Aorta (tissue), 5 donors: ENCODE measurements at regions not wholly inside any gene's neighbourhood (a gene's known extent, or its start where the extent isn't known, plus 50 kb on each side); places are given as distances from the start of the nearest gene placed in this dataset.

Source experiments
- ATAC-seq: fragments of 200-7000 bp; cut with Tn5 transposase; one replicate; pipeline ENCODE4 v1.9.1; 2022; ENCODE audit warnings: moderate library complexity; ENCODE audit not compliant: low FRiP score
- DNase-seq, 2 donors: peaks; one replicate each; pipeline ENCODE4 v3.0.0-alpha.2; 2020
- H3K27ac ChIP-seq, 2 donors: one replicate each; pipeline ENCODE4 v1.5.1; 2013; ENCODE audit warnings: low read length in 2 of 2, mild to moderate bottlenecking in 2 of 2, moderate library complexity in 2 of 2, control low read depth in 1 of 2, inconsistent platforms in 1 of 2, low read depth in 1 of 2
- H3K27me3 ChIP-seq, 2 donors: one replicate each; pipeline ENCODE4 v1.6.1; 2013; ENCODE audit warnings: control low read depth in 1 of 2, low read length in 1 of 2, mild to moderate bottlenecking in 1 of 2, moderate library complexity in 1 of 2; ENCODE audit not compliant: insufficient read depth in 2 of 2, control insufficient read depth in 1 of 2
- H3K36me3 ChIP-seq, 2 donors: one replicate each; pipeline ENCODE4 v1.6.1; 2013; ENCODE audit warnings: control low read depth in 1 of 2, low read length in 1 of 2, mild to moderate bottlenecking in 1 of 2; ENCODE audit not compliant: insufficient read depth in 2 of 2, control insufficient read depth in 1 of 2
- H3K4me1 ChIP-seq, 2 donors: one replicate each; pipeline ENCODE4 v1.6.1; 2013; ENCODE audit warnings: low read length in 2 of 2, control low read depth in 1 of 2, mild to moderate bottlenecking in 1 of 2, moderate library complexity in 1 of 2; ENCODE audit not compliant: insufficient read depth in 2 of 2, control insufficient read depth in 1 of 2
- H3K4me3 ChIP-seq, 2 donors: one replicate each; pipeline ENCODE4 v1.5.1; 2013; ENCODE audit warnings: low read length in 2 of 2, control low read depth in 1 of 2, mild to moderate bottlenecking in 1 of 2
- H3K9me3 ChIP-seq: one replicate; pipeline ENCODE4 v1.6.1; 2013; ENCODE audit warnings: mild to moderate bottlenecking, low read length; ENCODE audit not compliant: control insufficient read depth
- WGBS, 2 donors: extraction: QIAGEN DNeasy Blood & Tissue Kit; methylation state at CpG; one replicate each; pipeline ENCODE4 v1.1.7; 2013; 5-methylcytosine and 5-hydroxymethylcytosine counted together
- intact Hi-C, 2 donors: fragments of 100-400 bp; cut with DNase I; formaldehyde crosslinking; loops; one replicate each; pipeline versions ENCODE4 v1.14.2 to v1.15.0; 2022
- donor health status: healthy with polysubstance abuse.
- donor health status: Bipolar disorder and iron deficiency.
- donor health status: DM: no; HTN: no; CAD: no.
- donor health status: DM: no; HTN: no; CAD: no.
- donor health status: DM: yes; HTN: yes; CAD: no.

GRCh38 chr6:144588697-144589325 lies 303.7 kb downstream of the UTRN start:
- H3K36me3 ChIP-seq, result no peaks in the 10 kb centered on the region
- H3K9me3 ChIP-seq, result no peaks in the 10 kb centered on the region
- 61 to 65% methylated on average over 1 of the region's 1 CpG for WGBS, 2 donors

DNA sequence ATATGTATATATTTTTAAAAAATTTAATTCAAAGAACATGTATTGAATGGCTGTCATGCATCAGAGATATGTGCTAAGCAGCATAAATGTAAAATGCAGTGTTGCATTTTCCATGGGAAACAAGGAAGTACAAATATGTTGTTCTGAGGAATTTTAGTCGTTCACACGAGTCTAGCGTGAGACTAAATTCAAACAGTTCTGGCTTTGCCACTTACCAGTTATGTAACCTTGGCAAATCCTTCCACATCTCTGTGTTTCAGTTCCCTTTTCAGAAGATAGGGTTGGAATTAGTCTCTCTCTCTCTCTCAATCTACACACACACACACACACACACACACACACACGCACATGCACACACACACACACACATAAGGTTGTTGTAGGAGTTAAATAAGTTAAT lies 305.4 kb downstream of the UTRN start:
- Histone ChIP-seq H3K27ac (no peak overlapping the region), H3K4me3 (no peak overlapping the region), H3K9me3 (no peaks in the 10 kb centered on the region), H3K36me3 (no peaks in the 10 kb centered on the region), H3K4me1 (peaks cover 0 to 3% of the 10 kb centered on the region in 2 donors), H3K27me3 (no peaks in the 10 kb centered on the region)
- 15 to 26% methylated on average over 4 of the region's 4 CpGs for WGBS, 2 donors
- ATAC-seq, result peak; percentile 52
- DNase-seq, result no peak
- intact Hi-C loops, result no loop called here

More at GRCh38 chr6:144588697-144589325, 303.7 kb downstream of the UTRN start:
- Histone ChIP-seq H3K4me3 (no peak overlapping the region), H3K4me1 (peaks cover 0 to 3% of the 10 kb centered on the region in 2 donors), H3K27me3 (no peaks in the 10 kb centered on the region), H3K27ac (no peak overlapping the region)
- DNase-seq, result no peak
- no peak for ATAC-seq
- intact Hi-C loops, result loop anchor here in 1 of 2 donors (10.0 kb wide), 1 partner anchor 346 kb away; no protein-coding TSS in a partner anchor

- Histone ChIP-seq H3K27me3 (no peaks in the 10 kb centered on the region), H3K9me3 (no peaks in the 10 kb centered on the region), H3K36me3 (no peaks in the 10 kb centered on the region), H3K4me3 (no peak overlapping the region), H3K4me1 (no peaks in the 10 kb centered on the region), H3K27ac (no peak overlapping the region)
- ATAC-seq (no peak), DNase-seq (no peak)
- 91 to 98% methylated on average over 1 of the region's 1 CpG for WGBS, 2 donors
- intact Hi-C loops, result no loop called here
Observed at GRCh38 chr6:144593392-144593791, 308.3 kb downstream of the UTRN start.

DNA sequence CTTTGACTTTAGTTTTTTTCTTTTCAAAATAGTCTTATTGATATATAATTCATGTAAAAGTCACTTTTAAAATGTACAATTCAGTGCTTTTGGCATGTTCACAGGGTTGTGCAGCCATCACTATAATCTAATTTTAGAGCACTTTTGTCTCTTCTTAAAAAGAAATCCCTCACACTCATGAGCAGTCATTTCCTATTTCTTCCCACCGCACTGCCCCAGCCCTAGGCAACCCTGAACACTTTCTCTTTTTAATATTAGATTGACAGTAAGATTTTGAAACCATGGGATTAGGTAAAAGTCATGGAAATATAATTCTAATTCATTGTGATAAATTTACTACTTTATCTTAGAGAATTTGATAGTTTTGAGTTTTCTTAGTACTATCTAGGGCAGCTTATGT lies 309.4 kb downstream of the UTRN start:
- Histone ChIP-seq H3K4me1 (no peaks in the 10 kb centered on the region), H3K27me3 (no peaks in the 10 kb centered on the region), H3K9me3 (no peaks in the 10 kb centered on the region), H3K36me3 (no peaks in the 10 kb centered on the region), H3K4me3 (no peak overlapping the region), H3K27ac (no peak overlapping the region)
- ATAC-seq (no peak), DNase-seq (no peak)
- 61 to 75% methylated on average over 1 of the region's 1 CpG for WGBS, 2 donors
- intact Hi-C loops, result no loop called here

GRCh38 chr6:144595266-144595665 lies 310.1 kb downstream of the UTRN start:
- no peak overlapping the region for H3K27ac ChIP-seq
- H3K9me3 ChIP-seq, result no peaks in the 10 kb centered on the region
- H3K36me3 ChIP-seq, result no peaks in the 10 kb centered on the region
- H3K27me3 ChIP-seq, result no peaks in the 10 kb centered on the region
- no peak for DNase-seq
- ATAC-seq, result no peak
- H3K4me3 ChIP-seq, result no peak overlapping the region
- H3K4me1 ChIP-seq, result no peaks in the 10 kb centered on the region
- intact Hi-C loops, result no loop called here
- WGBS, 2 donors, result 54% methylated on average over 3 of the region's 3 CpGs

GRCh38 chr6:144597511-144597910 lies 312.4 kb downstream of the UTRN start:
- intact Hi-C loops, result no loop called here
- Histone ChIP-seq H3K36me3 (peaks cover 0 to 3% of the 10 kb centered on the region in 2 donors), H3K4me1 (no peaks in the 10 kb centered on the region), H3K27me3 (no peaks in the 10 kb centered on the region), H3K4me3 (no peak overlapping the region), H3K9me3 (no peaks in the 10 kb centered on the region), H3K27ac (no peak overlapping the region)
- ATAC-seq, result no peak
- no peak for DNase-seq

- no peak for ATAC-seq
- intact Hi-C loops, result no loop called here
- WGBS, 2 donors, result 94 to 97% methylated on average over 1 of the region's 1 CpG
Observed at GRCh38 chr6:144599615-144600014, 314.5 kb downstream of the UTRN start.

DNA sequence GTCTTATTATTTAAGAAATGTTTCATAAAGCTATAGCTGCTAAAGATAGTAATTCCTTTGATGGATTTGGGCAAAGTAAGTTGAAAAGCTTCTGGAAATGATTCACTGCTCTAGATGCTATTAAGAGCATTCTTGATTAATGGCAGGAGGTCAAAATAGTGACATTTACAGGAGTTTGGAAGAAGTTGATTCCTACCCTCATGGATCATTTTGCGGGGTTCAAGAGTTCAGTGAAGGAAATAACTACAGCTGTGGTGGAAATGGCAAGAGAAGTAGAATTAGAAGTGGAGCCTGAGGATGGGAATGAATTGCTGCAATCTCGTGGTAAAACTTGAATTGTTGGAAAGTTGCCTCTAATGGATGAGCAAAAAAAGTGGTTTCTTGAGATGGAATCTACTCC lies 316.1 kb downstream of the UTRN start:
- 93 to 98% methylated on average over 2 of the region's 2 CpGs for WGBS, 2 donors
- no peak for DNase-seq
- intact Hi-C loops, result no loop called here

More at GRCh38 chr6:144599615-144600014, 314.5 kb downstream of the UTRN start:
- no peak overlapping the region for H3K27ac ChIP-seq
- no peaks in the 10 kb centered on the region for H3K27me3 ChIP-seq
- H3K9me3 ChIP-seq, result no peaks in the 10 kb centered on the region
- no peak for DNase-seq
- no peaks in the 10 kb centered on the region for H3K4me1 ChIP-seq
- H3K36me3 ChIP-seq, result peaks cover 0 to 3% of the 10 kb centered on the region in 2 donors
- no peak overlapping the region for H3K4me3 ChIP-seq

DNA sequence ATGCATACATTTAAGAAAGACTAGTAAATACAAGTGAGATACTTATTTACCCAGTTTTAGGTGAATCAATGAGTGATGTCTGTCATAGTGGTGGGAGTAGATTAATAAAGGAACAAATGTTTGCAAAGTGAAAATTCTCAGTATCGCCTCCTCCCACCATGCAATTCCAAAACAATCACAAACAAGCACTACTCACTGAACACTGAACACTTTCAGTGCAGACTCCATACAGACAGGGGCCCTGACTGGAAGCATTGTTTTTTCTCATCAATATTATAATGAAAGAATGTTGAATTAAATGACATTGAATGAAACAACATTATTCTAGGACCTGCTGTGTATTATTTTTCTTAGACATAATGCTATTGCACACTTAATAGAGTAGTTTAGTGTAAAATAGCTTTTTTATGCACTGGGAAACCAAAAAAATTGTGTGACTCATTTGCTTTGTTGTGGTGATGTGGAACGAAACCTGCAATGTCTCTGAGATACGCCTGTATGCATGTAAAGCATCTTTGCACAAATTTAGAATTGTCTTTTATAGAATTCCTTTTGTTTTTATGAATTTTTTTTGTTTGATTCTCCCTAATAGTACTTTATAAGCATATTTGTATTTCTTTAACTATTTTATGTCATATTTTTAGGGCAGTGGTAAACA lies 317.5 kb downstream of the UTRN start:
- DNase-seq (no peak), ATAC-seq (no peak)
- H3K27ac ChIP-seq, result no peak overlapping the region
- 96 to 98% methylated on average over 3 of the region's 3 CpGs for WGBS, 2 donors
- no peaks in the 10 kb centered on the region for H3K9me3 ChIP-seq
- peaks cover 0 to 3% of the 10 kb centered on the region in 2 donors for H3K36me3 ChIP-seq
- H3K4me3 ChIP-seq, result no peak overlapping the region
- no peaks in the 10 kb centered on the region for H3K4me1 ChIP-seq
- intact Hi-C loops, result no loop called here
- no peaks in the 10 kb centered on the region for H3K27me3 ChIP-seq

More for the DNA sequence above, 316.1 kb downstream of the UTRN start:
- no peaks in the 10 kb centered on the region for H3K9me3 ChIP-seq
- H3K4me1 ChIP-seq, result no peaks in the 10 kb centered on the region
- ATAC-seq, result no peak
- no peak overlapping the region for H3K27ac ChIP-seq
- no peak overlapping the region for H3K4me3 ChIP-seq
- H3K27me3 ChIP-seq, result no peaks in the 10 kb centered on the region
- peaks cover 0 to 3% of the 10 kb centered on the region in 2 donors for H3K36me3 ChIP-seq
